ENCODE measurements at regions not wholly inside any gene's neighbourhood (a gene's known extent, or its start where the extent isn't known, plus 50 kb on each side); places are given as distances from the start of the nearest gene placed in this dataset.

DNA sequence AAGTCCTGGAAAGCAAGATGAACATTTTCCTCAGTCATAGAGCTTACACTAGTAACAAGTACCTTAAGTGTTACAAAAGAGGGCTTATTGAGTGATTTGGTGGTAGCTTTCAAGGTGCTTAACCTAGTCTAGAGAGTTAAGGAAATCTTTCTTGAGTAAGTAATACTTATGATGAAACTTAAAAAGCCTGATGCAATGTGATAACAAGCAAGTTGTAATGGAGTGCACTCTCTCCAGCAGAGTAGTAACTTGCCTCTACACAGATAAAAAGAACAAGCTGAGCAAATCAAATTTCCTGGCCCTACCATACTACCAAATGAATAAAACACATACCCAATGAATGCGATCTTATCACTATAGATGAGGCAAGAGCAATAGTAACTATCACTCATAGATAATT is 639.9 kb upstream of the FBXO33 start:
- POLR2A ChIA-PET, result no interaction called here
- intact Hi-C loops (cut with micrococcal nuclease; ENCODE audit: unreplicated experiment), result no loop called here
- Histone ChIP-seq H3K4me1 (ENCODE audit: insufficient read depth, low read length) (no peaks in the 10 kb centered on the region), H3K36me3 (replicated peaks in 1 of 2; ENCODE audit: control insufficient read depth in 1 of 2, insufficient read depth in 2 of 2, low read length in 2 of 2) (no peaks in the 10 kb centered on the region), H3K4me3 (replicated peaks in 1 of 3; ENCODE audit: insufficient read depth in 1 of 3, low read depth in 2 of 3, low read length in 3 of 3) (no peak overlapping the region), H3K9me3 (ENCODE audit: low read length) (peaks cover 79% of the 10 kb centered on the region), H3K9ac (ENCODE audit: insufficient read depth, low read depth, low read length) (no peak overlapping the region), H3K27ac (ENCODE audit: extremely low read length, insufficient read depth, low read length) (no peak overlapping the region), H2AFZ (ENCODE audit: low read length) (no peak overlapping the region), H3K79me2 (ENCODE audit: insufficient read depth, low read length) (no peaks in the 10 kb centered on the region), H3K27me3 (ENCODE audit: control insufficient read depth in 1 of 2, insufficient read depth in 2 of 2, low read length in 2 of 2) (no peaks in the 10 kb centered on the region), H3K4me2 (ENCODE audit: low read depth, low read length) (no peak overlapping the region), H4K20me1 (ENCODE audit: insufficient read depth, low read length) (no peaks in the 10 kb centered on the region)
- FAIRE-seq (no peak), DNase-seq (ENCODE audit: low spot score) (no peak), ATAC-seq (no peak)
- no TSS peak for BruUV-seq (replicated peaks)
- in situ Hi-C loops (cut with HindIII; ENCODE audit: extremely low pct_ligation_motif_present, low pct_unique_long_range_greater_than_20kb), result no loop called here
- CTCF ChIA-PET (ENCODE audit: low intra/inter-chr PET ratio, low total read pairs), result no interaction called here
- WGBS (ENCODE audit: low lambda C conversion rate), result 0% methylated on average over 1 of the region's 1 CpG
- TF ChIP-seq ZNF235 (CRISPR knock-in tag; IDR thresholded peaks at IDR 0.05; ENCODE audit: borderline replicate concordance), result no peak
- TF ChIP-seq, protein P1, sequence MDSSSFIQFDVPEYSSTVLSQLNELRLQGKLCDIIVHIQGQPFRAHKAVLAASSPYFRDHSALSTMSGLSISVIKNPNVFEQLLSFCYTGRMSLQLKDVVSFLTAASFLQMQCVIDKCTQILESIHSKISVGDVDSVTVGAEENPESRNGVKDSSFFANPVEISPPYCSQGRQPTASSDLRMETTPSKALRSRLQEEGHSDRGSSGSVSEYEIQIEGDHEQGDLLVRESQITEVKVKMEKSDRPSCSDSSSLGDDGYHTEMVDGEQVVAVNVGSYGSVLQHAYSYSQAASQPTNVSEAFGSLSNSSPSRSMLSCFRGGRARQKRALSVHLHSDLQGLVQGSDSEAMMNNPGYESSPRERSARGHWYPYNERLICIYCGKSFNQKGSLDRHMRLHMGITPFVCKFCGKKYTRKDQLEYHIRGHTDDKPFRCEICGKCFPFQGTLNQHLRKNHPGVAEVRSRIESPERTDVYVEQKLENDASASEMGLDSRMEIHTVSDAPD (CRISPR knock-in tag; IDR thresholded peaks at IDR 0.05), result no peak
- no peak for TF ChIP-seq SYNCRIP (IDR thresholded peaks at IDR 0.05; ENCODE audit: insufficient read depth, low read depth, low read length)
- TF ChIP-seq THAP11 (CRISPR knock-in tag; IDR thresholded peaks at IDR 0.05), result no peak
- TF ChIP-seq, protein P2, sequence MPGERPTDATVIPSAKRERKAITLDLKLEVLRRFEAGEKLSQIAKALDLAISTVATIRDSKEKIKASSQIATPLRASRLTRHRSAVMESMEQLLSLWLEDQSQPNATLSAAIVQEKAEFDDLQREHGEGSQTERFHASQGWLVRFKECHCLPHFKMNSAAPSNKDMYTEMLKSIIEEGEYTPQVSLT (CRISPR knock-in tag; IDR thresholded peaks at IDR 0.05; ENCODE audit: borderline replicate concordance, low read depth), result no peak
- no peak for TF ChIP-seq HES4 (CRISPR knock-in tag; IDR thresholded peaks at IDR 0.05; ENCODE audit: borderline replicate concordance)
- no peak for TF ChIP-seq SSRP1 (CRISPR knock-in tag; IDR thresholded peaks at IDR 0.05)
- no peak for TF ChIP-seq ZNF3 (CRISPR knock-in tag; IDR thresholded peaks at IDR 0.05)
- TF ChIP-seq TRIM24 (CRISPR knock-in tag; IDR thresholded peaks at IDR 0.05), result no peak
- TF ChIP-seq, protein P3, sequence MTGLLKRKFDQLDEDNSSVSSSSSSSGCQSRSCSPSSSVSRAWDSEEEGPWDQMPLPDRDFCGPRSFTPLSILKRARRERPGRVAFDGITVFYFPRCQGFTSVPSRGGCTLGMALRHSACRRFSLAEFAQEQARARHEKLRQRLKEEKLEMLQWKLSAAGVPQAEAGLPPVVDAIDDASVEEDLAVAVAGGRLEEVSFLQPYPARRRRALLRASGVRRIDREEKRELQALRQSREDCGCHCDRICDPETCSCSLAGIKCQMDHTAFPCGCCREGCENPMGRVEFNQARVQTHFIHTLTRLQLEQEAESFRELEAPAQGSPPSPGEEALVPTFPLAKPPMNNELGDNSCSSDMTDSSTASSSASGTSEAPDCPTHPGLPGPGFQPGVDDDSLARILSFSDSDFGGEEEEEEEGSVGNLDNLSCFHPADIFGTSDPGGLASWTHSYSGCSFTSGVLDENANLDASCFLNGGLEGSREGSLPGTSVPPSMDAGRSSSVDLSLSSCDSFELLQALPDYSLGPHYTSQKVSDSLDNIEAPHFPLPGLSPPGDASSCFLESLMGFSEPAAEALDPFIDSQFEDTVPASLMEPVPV (CRISPR knock-in tag; IDR thresholded peaks at IDR 0.05), result no peak
- no peak for TF ChIP-seq AHR (CRISPR knock-in tag; IDR thresholded peaks at IDR 0.05)
- no peak for TF ChIP-seq ARHGAP35 (CRISPR knock-in tag; IDR thresholded peaks at IDR 0.05; ENCODE audit: borderline replicate concordance)
- TF ChIP-seq, protein P4, sequence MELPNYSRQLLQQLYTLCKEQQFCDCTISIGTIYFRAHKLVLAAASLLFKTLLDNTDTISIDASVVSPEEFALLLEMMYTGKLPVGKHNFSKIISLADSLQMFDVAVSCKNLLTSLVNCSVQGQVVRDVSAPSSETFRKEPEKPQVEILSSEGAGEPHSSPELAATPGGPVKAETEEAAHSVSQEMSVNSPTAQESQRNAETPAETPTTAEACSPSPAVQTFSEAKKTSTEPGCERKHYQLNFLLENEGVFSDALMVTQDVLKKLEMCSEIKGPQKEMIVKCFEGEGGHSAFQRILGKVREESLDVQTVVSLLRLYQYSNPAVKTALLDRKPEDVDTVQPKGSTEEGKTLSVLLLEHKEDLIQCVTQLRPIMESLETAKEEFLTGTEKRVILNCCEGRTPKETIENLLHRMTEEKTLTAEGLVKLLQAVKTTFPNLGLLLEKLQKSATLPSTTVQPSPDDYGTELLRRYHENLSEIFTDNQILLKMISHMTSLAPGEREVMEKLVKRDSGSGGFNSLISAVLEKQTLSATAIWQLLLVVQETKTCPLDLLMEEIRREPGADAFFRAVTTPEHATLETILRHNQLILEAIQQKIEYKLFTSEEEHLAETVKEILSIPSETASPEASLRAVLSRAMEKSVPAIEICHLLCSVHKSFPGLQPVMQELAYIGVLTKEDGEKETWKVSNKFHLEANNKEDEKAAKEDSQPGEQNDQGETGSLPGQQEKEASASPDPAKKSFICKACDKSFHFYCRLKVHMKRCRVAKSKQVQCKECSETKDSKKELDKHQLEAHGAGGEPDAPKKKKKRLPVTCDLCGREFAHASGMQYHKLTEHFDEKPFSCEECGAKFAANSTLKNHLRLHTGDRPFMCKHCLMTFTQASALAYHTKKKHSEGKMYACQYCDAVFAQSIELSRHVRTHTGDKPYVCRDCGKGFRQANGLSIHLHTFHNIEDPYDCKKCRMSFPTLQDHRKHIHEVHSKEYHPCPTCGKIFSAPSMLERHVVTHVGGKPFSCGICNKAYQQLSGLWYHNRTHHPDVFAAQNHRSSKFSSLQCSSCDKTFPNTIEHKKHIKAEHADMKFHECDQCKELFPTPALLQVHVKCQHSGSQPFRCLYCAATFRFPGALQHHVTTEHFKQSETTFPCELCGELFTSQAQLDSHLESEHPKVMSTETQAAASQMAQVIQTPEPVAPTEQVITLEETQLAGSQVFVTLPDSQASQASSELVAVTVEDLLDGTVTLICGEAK (IDR thresholded peaks at IDR 0.05), result no peak
- TF ChIP-seq, protein P4 (CRISPR knock-in tag; IDR thresholded peaks at IDR 0.05), result no peak

Data from HepG2 (cell line).